Endothelial cell of umbilical vein (primary cell): ENCODE measurements at regions not wholly inside any gene's neighbourhood (a gene's known extent, or its start where the extent isn't known, plus 50 kb on each side); places are given as distances from the start of the nearest gene placed in this dataset.

ENCODE experiments used
- BruUV-seq: library from RNA; stranded (reverse); fragments of 400-500 nt; replicated peaks from 2 replicates; lab custom pipeline; 2021; lab: Mats Ljungman, UMichigan
- CTCF ChIA-PET: fragments of 300-600, 350-600 bp; sonication (Branson Sonifier 250); formaldehyde crosslinking; loops from one replicate; lab custom pipeline; 2021; ENCODE audit warnings: antibody characterized with exemption, inconsistent platforms; lab: Charles Lee
- POLR2A ChIA-PET: fragments of 300-600, 350-600 bp; sonication (Branson Sonifier 250); formaldehyde crosslinking; loops from one replicate; lab custom pipeline; 2021; ENCODE audit warnings: antibody characterized with exemption, inconsistent platforms; lab: Charles Lee
- DNase-seq: peaks from one replicate; pipeline ENCODE4 v3.0.0-alpha.2; 2011; ENCODE audit warnings: low read depth, low spot score
- FAIRE-seq: peaks from 2 replicates; lab custom pipeline; 2011; peaks lifted over from hg19 to GRCh38; lab: Jason Lieb, UNC
- H2AFZ ChIP-seq: 2 replicates; pipeline ENCODE4 v1.6.0; 2012; ENCODE audit warnings: low read depth, low read length, control low read depth, inconsistent platforms
- H3K27ac ChIP-seq: 2 replicates; pipeline ENCODE4 v1.5.1; 2011; ENCODE audit warnings: low read depth, mild to moderate bottlenecking, control low read depth, low read length, moderate library complexity; ENCODE audit not compliant: insufficient read depth
- H3K27me3 ChIP-seq, 2 experiments: 2 replicates each; pipeline versions ENCODE4 v1.6.0 to v1.6.1; 2011; ENCODE audit warnings: low read length in 2 of 2, mixed read lengths in 1 of 2; ENCODE audit not compliant: control insufficient read depth in 2 of 2, insufficient read depth in 2 of 2
- H3K36me3 ChIP-seq, 2 experiments: 2 replicates in 1 of 2; 3 replicates in 1 of 2; pipeline ENCODE4 v1.5.1; 2011; ENCODE audit warnings: low read length in 2 of 2, mild to moderate bottlenecking in 1 of 2, moderate library complexity in 1 of 2; ENCODE audit not compliant: control insufficient read depth in 2 of 2, insufficient read depth in 2 of 2; ENCODE audit errors: extremely low read depth in 1 of 2
- H3K4me1 ChIP-seq: 3 replicates; pipeline ENCODE4 v1.5.1; 2011; ENCODE audit warnings: mild to moderate bottlenecking, low read length; ENCODE audit not compliant: control insufficient read depth, insufficient read depth; ENCODE audit errors: extremely low read depth
- H3K4me2 ChIP-seq: 2 replicates; pipeline ENCODE4 v1.6.1; 2011; ENCODE audit warnings: low read length, control low read depth, mixed read lengths; ENCODE audit not compliant: insufficient read depth
- H3K4me3 ChIP-seq, 3 experiments: fragments of 200-600 bp in 1 of 3; sonication (generic), shearing (Covaris generic) in 1 of 3; replicated peaks in 1 of 3; 2 replicates each; pipeline ENCODE4 v1.5.1; 2011 to 2016; ENCODE audit warnings: control low read depth in 3 of 3, low read length in 3 of 3, mild to moderate bottlenecking in 2 of 3, inconsistent platforms in 1 of 3, low read depth in 1 of 3, moderate library complexity in 1 of 3; ENCODE audit not compliant: insufficient read depth in 1 of 3
- H3K79me2 ChIP-seq: 2 replicates; pipeline ENCODE4 v1.6.0; 2012; ENCODE audit warnings: low read length, inconsistent platforms; ENCODE audit not compliant: control insufficient read depth, insufficient read depth
- H3K9ac ChIP-seq: replicated peaks from 2 replicates; pipeline ENCODE3; 2011; ENCODE audit warnings: low read length, control low read depth; ENCODE audit not compliant: insufficient read depth; ENCODE audit errors: extremely low read depth
- H3K9me1 ChIP-seq: replicated peaks from 3 replicates; pipeline ENCODE4 v1.6.0; 2011; ENCODE audit warnings: mild to moderate bottlenecking, low read length; ENCODE audit not compliant: control insufficient read depth, insufficient read depth; ENCODE audit errors: extremely low read depth
- H3K9me3 ChIP-seq: replicated peaks from 2 replicates; pipeline ENCODE4 v1.5.1; 2012; ENCODE audit warnings: low read length, inconsistent platforms; ENCODE audit not compliant: control insufficient read depth, insufficient read depth
- H4K20me1 ChIP-seq: replicated peaks from 2 replicates; pipeline ENCODE3; 2011; ENCODE audit warnings: mild to moderate bottlenecking, low read length; ENCODE audit not compliant: control insufficient read depth, insufficient read depth; ENCODE audit errors: extremely low read depth
- EZH2 ChIP-seq: IDR thresholded peaks from 2 replicates; pipeline ENCODE4 v1.6.1; 2012; ENCODE audit warnings: borderline replicate concordance, low read depth, mild to moderate bottlenecking, moderate library complexity, low read length, inconsistent platforms; ENCODE audit not compliant: severe bottlenecking
- FOS ChIP-seq: IDR thresholded peaks from 2 replicates; pipeline ENCODE4 v1.6.1; 2011; ENCODE audit warnings: mild to moderate bottlenecking, low read length, moderate library complexity, borderline replicate concordance; ENCODE audit not compliant: insufficient read depth
- GATA2 ChIP-seq: IDR thresholded peaks from 2 replicates; pipeline ENCODE4 v1.7.0; 2011; ENCODE audit warnings: low read depth, mild to moderate bottlenecking, moderate library complexity, mixed read lengths, low read length; ENCODE audit not compliant: insufficient read length, insufficient read depth
- JUN ChIP-seq: IDR thresholded peaks from 2 replicates; pipeline ENCODE4 v1.6.1; 2011; ENCODE audit warnings: borderline replicate concordance, low read depth; ENCODE audit not compliant: insufficient read length, insufficient read depth
- MYC ChIP-seq: IDR thresholded peaks from one replicate; pipeline ENCODE4 v1.6.1; 2011; ENCODE audit warnings: mild to moderate bottlenecking, low read depth, low read length
- POLR2A ChIP-seq: IDR thresholded peaks from 2 replicates; pipeline ENCODE4 v1.6.1; 2012; ENCODE audit warnings: low read depth, mild to moderate bottlenecking, control low read depth, low read length
- POLR2AphosphoS5 ChIP-seq: IDR thresholded peaks from 2 replicates; pipeline ENCODE4 v1.6.1; 2012; ENCODE audit warnings: low read depth, mild to moderate bottlenecking, control low read depth, low read length, moderate library complexity; ENCODE audit not compliant: insufficient read depth
- dilution Hi-C: fragments of 300-500 bp; cut with MboI; formaldehyde crosslinking; loops from one replicate; pipeline ENCODE4 v1.15.0; 2019; ENCODE audit warnings: low sequenced_read_pairs; ENCODE audit not compliant: extremely low pct_ligation_motif_present
- intact Hi-C: fragments of 100-400 bp; cut with micrococcal nuclease; formaldehyde crosslinking; loops from one replicate; pipeline ENCODE4 v1.10.0; 2022
- TF ChIP-seq, protein P1 (sequence below), 2 donors: IDR thresholded peaks; 1 replicate in 1 of 2; 2 replicates in 1 of 2; pipeline ENCODE4 v1.5.1; 2011; ENCODE audit warnings: low read length in 2 of 2, mild to moderate bottlenecking in 2 of 2, moderate library complexity in 2 of 2, control low read depth in 1 of 2, inconsistent platforms in 1 of 2, low read depth in 1 of 2; ENCODE audit not compliant: insufficient read depth in 1 of 2; ENCODE audit errors: extremely low read depth in 1 of 2
- TF ChIP-seq, protein P2 (sequence below): IDR thresholded peaks from 2 replicates; pipeline ENCODE4 v1.6.1; 2011; ENCODE audit not compliant: insufficient read depth, insufficient read length

DNA sequence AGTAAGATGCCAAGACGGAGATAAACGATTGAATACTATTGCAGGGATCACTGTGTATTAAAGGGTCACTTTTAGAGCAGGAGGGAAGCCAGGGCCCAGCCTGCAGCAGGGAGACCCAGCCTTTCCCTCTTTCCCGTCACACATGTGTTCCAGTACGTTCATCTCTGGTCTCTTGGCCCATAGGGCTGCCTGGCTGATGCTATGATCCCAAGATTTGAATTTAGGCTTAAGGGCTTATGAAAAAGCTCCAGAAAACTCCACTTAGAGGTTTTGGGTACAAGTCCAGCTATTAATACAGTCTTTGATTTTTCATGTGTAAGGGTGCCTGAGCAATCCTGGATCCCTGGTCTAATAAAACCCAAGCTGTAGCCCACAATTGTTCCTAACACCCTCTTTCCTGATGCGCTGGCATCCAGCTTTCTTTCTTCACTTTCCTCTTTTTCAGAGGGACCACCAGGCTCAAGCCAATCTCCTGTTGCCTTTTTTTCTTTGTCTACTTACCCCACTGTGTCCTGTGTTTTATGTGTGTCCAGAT lies 359.6 kb upstream of the USP24 start:
- TF ChIP-seq, protein P1, sequence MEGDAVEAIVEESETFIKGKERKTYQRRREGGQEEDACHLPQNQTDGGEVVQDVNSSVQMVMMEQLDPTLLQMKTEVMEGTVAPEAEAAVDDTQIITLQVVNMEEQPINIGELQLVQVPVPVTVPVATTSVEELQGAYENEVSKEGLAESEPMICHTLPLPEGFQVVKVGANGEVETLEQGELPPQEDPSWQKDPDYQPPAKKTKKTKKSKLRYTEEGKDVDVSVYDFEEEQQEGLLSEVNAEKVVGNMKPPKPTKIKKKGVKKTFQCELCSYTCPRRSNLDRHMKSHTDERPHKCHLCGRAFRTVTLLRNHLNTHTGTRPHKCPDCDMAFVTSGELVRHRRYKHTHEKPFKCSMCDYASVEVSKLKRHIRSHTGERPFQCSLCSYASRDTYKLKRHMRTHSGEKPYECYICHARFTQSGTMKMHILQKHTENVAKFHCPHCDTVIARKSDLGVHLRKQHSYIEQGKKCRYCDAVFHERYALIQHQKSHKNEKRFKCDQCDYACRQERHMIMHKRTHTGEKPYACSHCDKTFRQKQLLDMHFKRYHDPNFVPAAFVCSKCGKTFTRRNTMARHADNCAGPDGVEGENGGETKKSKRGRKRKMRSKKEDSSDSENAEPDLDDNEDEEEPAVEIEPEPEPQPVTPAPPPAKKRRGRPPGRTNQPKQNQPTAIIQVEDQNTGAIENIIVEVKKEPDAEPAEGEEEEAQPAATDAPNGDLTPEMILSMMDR (IDR thresholded peaks at IDR 0.05; ENCODE audit: extremely low read depth in 1 of 2, insufficient read depth in 1 of 2, low read depth in 1 of 2, low read length in 2 of 2), result no peak
- TF ChIP-seq EZH2 (no peak), POLR2A (no peak)
- BruUV-seq, result no TSS peak
- DNase-seq, result no peak
- Histone ChIP-seq H3K79me2 (no peaks in the 10 kb centered on the region), H2AFZ (no peak overlapping the region), H3K9me1 (no peaks in the 10 kb centered on the region), H3K9me3 (no peaks in the 10 kb centered on the region), H3K27me3 (no peaks in the 10 kb centered on the region), H3K9ac (no peak overlapping the region), H4K20me1 (no peaks in the 10 kb centered on the region), H3K4me1 (no peaks in the 10 kb centered on the region), H3K4me3 (no peak overlapping the region), H3K4me2 (no peak overlapping the region), H3K27ac (no peak overlapping the region), H3K36me3 (no peaks in the 10 kb centered on the region)
- dilution Hi-C loops, result no loop called here
- CTCF ChIA-PET, result no interaction called here
- intact Hi-C loops, result no loop called here
- POLR2A ChIA-PET, result no interaction called here
- no peak for FAIRE-seq

DNA sequence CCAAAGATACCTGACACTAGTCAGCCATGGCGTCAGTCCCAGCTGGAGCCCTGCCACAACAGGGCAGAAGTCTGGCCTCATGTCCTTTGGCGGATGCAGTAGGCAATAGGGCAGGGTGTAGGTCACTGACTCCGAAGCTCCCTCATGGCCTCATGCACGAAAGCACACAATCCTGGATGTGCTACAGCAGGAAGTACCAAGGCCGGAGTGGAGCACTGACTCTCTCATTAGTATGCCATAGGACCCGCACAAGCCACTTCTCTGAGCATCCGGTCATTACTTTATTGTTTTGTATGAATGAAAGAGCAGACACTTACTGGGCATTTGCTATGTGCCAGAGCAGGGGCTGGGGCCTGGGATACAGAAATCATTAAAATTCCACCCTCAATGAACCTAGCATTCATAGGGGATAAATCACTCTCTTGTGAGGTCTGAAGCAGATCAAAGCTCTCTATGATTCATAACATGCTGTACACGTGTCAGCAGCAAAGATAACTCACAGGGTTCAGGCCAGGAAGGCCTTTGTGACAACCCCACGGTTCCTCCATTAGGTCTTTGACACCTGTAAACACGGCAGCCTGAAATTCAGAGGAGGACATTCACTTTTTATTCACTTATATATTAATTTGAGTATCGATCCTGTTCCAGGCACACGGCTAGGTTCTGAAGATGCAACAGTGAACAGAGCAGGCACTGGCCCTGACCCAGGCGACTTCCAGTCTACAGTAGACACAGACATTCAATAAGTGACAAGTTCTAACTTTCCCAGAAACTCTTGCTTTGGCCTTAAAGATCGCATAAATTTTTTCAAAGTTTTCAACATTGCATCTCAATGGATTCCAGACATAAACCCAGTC lies 357.9 kb upstream of the USP24 start:
- BruUV-seq, result no TSS peak
- ChIA-PET POLR2A (no interaction called here), CTCF (no interaction called here)
- no peaks in the 10 kb centered on the region for H3K9me3 ChIP-seq
- intact Hi-C loops (no loop called here), dilution Hi-C loops (no loop called here)
- H3K4me1 ChIP-seq, result no peaks in the 10 kb centered on the region
- DNase-seq (no peak), FAIRE-seq (no peak)
- H3K9ac ChIP-seq, result no peak overlapping the region
- no peaks in the 10 kb centered on the region for H3K79me2 ChIP-seq
- no peak overlapping the region for H3K4me2 ChIP-seq
- no peak overlapping the region for H3K27ac ChIP-seq
- no peaks in the 10 kb centered on the region for H3K9me1 ChIP-seq
- no peaks in the 10 kb centered on the region for H4K20me1 ChIP-seq
- no peaks in the 10 kb centered on the region for H3K36me3 ChIP-seq
- no peaks in the 10 kb centered on the region for H3K27me3 ChIP-seq
- TF ChIP-seq FOS, result no peak
- no peak for TF ChIP-seq MYC
- no peak for TF ChIP-seq EZH2
- TF ChIP-seq, protein P1 (IDR thresholded peaks at IDR 0.05; ENCODE audit: extremely low read depth in 1 of 2, insufficient read depth in 1 of 2, low read depth in 1 of 2, low read length in 2 of 2), result no peak
- TF ChIP-seq, protein P2, sequence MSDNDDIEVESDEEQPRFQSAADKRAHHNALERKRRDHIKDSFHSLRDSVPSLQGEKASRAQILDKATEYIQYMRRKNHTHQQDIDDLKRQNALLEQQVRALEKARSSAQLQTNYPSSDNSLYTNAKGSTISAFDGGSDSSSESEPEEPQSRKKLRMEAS, result no peak
- TF ChIP-seq JUN, result no peak
- TF ChIP-seq POLR2AphosphoS5, result no peak
- TF ChIP-seq GATA2, result no peak
- no peak for TF ChIP-seq POLR2A
- no peak overlapping the region for H2AFZ ChIP-seq
- H3K4me3 ChIP-seq, result no peak overlapping the region
